ENCODE measurements at regions not wholly inside any gene's neighbourhood (a gene's known extent, or its start where the extent isn't known, plus 50 kb on each side); places are given as distances from the start of the nearest gene placed in this dataset.
A peak's percentile ranks its signal among the peaks of the same experiment; 100 is the strongest.

DNA sequence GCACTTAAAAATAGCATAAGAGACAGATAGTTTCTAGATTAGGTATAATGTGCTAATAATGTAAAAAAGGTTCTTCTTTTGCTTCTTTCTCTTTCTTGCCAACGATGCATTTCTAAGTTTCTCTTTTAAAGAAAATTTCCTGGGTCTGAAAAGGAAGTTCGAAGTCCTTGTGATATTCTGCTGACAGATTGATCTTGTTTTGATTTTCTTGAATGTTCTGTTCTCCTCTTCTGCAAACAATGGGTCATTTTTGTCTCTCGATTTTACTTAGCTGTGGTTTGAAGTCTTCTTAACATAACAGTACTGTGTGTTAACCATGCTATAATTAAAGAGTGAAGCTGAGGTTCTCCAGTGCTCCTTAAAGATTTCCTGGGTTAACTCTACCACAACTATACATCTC lies 61.1 kb upstream of the ACYP2 start:
- no peak for DNase-seq
- Histone ChIP-seq H3K9me3 (no peaks in the 10 kb centered on the region), H3K27ac (peak overlapping the region; percentile 6 to 41 (median 28)), H3K36me3 (peaks cover 0 to 4% (median 0%) of the 10 kb centered on the region in 4 donors), H3K27me3 (no peaks in the 10 kb centered on the region), H3K4me3 (no peak overlapping the region), H3K4me1 (peaks cover 0 to 13% (median 7%) of the 10 kb centered on the region in 4 donors)
- 40 to 56% methylated on average over 3 of the region's 3 CpGs for WGBS, 2 donors (ENCODE audit: low coverage in 1 of 2)
- intact Hi-C loops (cut with DNase I; ENCODE audit: low total_unique reads): no loop called here
- TF ChIP-seq, protein P1, sequence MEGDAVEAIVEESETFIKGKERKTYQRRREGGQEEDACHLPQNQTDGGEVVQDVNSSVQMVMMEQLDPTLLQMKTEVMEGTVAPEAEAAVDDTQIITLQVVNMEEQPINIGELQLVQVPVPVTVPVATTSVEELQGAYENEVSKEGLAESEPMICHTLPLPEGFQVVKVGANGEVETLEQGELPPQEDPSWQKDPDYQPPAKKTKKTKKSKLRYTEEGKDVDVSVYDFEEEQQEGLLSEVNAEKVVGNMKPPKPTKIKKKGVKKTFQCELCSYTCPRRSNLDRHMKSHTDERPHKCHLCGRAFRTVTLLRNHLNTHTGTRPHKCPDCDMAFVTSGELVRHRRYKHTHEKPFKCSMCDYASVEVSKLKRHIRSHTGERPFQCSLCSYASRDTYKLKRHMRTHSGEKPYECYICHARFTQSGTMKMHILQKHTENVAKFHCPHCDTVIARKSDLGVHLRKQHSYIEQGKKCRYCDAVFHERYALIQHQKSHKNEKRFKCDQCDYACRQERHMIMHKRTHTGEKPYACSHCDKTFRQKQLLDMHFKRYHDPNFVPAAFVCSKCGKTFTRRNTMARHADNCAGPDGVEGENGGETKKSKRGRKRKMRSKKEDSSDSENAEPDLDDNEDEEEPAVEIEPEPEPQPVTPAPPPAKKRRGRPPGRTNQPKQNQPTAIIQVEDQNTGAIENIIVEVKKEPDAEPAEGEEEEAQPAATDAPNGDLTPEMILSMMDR (IDR thresholded peaks at IDR 0.05): no peak
- TF ChIP-seq POLR2AphosphoS5 (IDR thresholded peaks at IDR 0.05) (no peak), POLR2A (IDR thresholded peaks at IDR 0.05) (no peak), EP300 (IDR thresholded peaks at IDR 0.05; ENCODE audit: low read depth) (no peak)
- in situ Hi-C loops (cut with MboI; ENCODE audit: low pct_ligation_motif_present in 1 of 4, low pct_unique_long_range_greater_than_20kb in 1 of 4, low sequenced_read_pairs in 3 of 4): no loop called here

- peak overlapping the region; percentile 6 to 41 (median 28) for H3K27ac ChIP-seq
- TF ChIP-seq POLR2AphosphoS5 (IDR thresholded peaks at IDR 0.05): no peak
- no peak for TF ChIP-seq EP300 (IDR thresholded peaks at IDR 0.05; ENCODE audit: low read depth)
- TF ChIP-seq, protein P1 (IDR thresholded peaks at IDR 0.05): no peak
- TF ChIP-seq POLR2A (IDR thresholded peaks at IDR 0.05): no peak
- WGBS, 2 donors (ENCODE audit: low coverage in 1 of 2): 36 to 37% methylated on average over 2 of the region's 2 CpGs
- in situ Hi-C loops (cut with MboI; ENCODE audit: low pct_ligation_motif_present in 1 of 4, low pct_unique_long_range_greater_than_20kb in 1 of 4, low sequenced_read_pairs in 3 of 4) (no loop called here), intact Hi-C loops (cut with DNase I; ENCODE audit: low total_unique reads) (no loop called here)
- H3K4me3 ChIP-seq: no peak overlapping the region
- no peaks in the 10 kb centered on the region for H3K9me3 ChIP-seq
- H3K36me3 ChIP-seq: peaks cover 0 to 4% (median 0%) of the 10 kb centered on the region in 4 donors
- H3K4me1 ChIP-seq: peaks cover 0 to 13% (median 7%) of the 10 kb centered on the region in 4 donors
- DNase-seq: no peak
- no peaks in the 10 kb centered on the region for H3K27me3 ChIP-seq
Observed at GRCh38 chr2:54053830-54054229, 61.6 kb upstream of the ACYP2 start.

DNA sequence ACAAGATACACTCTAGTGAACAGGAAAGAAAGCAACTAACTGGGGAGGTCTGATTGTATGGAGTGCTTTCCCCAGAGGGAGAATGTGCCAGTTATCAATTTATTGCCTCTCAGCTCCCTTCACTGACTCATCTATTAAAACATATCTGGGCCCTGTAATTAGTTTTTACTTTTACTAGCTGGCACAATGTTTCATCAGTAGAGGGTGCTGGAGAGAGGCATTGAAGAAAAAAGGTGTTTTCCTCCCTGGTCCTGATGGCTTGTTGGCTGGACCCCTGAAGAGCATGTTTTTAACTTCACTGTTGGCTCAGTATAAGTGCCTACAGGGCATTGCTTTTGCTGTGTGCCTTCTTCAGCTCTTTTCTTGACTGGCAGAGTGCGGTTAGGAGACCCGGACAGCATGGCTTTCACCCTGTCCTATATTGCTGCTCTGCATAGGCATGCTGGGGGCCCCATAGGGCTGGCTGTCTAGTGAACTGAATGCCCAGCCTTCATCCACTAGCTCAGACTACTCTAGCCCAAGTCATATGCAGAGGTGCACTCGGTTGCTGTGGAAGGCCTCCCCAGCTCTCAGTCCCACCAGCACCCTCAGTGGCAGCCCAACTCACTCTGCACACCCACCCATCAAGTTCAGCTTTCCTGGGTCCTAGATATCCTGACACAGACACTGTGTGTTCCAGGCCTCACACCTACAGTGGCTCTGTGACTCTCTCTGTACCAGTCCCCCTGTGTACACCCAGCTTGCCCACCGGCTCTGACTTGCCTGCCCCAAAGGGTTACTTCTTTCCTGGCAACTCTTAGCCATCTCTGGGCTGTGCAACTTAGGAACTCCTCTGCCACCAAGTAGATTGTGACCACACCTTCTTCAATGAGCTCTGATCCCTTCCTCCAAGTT lies 62.3 kb upstream of the ACYP2 start:
- peak overlapping the region in 3 of 4 donors; percentile 5 to 36 (median 20) for H3K27ac ChIP-seq
- no peak overlapping the region for H3K4me3 ChIP-seq
- in situ Hi-C loops (cut with MboI; ENCODE audit: low pct_ligation_motif_present in 1 of 4, low pct_unique_long_range_greater_than_20kb in 1 of 4, low sequenced_read_pairs in 3 of 4) (no loop called here), intact Hi-C loops (cut with DNase I; ENCODE audit: low total_unique reads) (no loop called here)
- WGBS, 2 donors (ENCODE audit: low coverage in 1 of 2): 96 to 100% methylated on average over 2 to 4 of the region's 4 CpGs
- TF ChIP-seq, protein P1 (IDR thresholded peaks at IDR 0.05): peak in 1 of 5 experiments; percentile 6
- TF ChIP-seq POLR2AphosphoS5 (IDR thresholded peaks at IDR 0.05): no peak
- TF ChIP-seq POLR2A (IDR thresholded peaks at IDR 0.05): no peak
- no peak for TF ChIP-seq EP300 (IDR thresholded peaks at IDR 0.05; ENCODE audit: low read depth)
- no peaks in the 10 kb centered on the region for H3K9me3 ChIP-seq
- H3K27me3 ChIP-seq: no peaks in the 10 kb centered on the region
- H3K36me3 ChIP-seq: peaks cover 0 to 4% (median 0%) of the 10 kb centered on the region in 4 donors
- DNase-seq: no peak
- peaks cover 0 to 13% (median 7%) of the 10 kb centered on the region in 4 donors for H3K4me1 ChIP-seq

DNA sequence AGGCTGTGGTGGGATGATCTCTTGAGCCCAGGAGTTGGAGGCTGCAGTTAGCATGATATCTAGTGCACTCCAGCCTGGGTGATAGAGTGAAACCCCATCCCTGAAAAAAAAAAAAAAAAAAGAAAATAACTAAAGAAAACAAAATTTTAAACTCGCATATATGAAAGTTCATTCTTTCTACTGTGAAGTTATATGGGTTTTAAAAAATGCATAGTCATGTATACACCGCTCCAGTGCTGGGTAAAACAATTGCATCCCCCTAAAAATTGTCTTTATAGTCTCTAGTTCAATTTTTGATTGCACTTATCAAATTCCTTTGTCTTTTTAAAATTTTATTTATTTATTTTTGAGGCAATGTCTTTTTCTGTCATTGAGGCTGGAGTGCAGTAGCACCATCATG lies 65.0 kb upstream of the ACYP2 start:
- H3K4me3 ChIP-seq: no peak overlapping the region
- DNase-seq: no peak
- no peaks in the 10 kb centered on the region for H3K27me3 ChIP-seq
- 92 to 95% methylated on average over 2 of the region's 2 CpGs for WGBS, 2 donors (ENCODE audit: low coverage in 1 of 2)
- H3K27ac ChIP-seq: no peak overlapping the region
- in situ Hi-C loops (cut with MboI; ENCODE audit: low pct_ligation_motif_present in 1 of 4, low pct_unique_long_range_greater_than_20kb in 1 of 4, low sequenced_read_pairs in 3 of 4) (no loop called here), intact Hi-C loops (cut with DNase I; ENCODE audit: low total_unique reads) (no loop called here)
- H3K9me3 ChIP-seq: no peaks in the 10 kb centered on the region
- no peak for TF ChIP-seq POLR2A (IDR thresholded peaks at IDR 0.05)
- no peak for TF ChIP-seq EP300 (IDR thresholded peaks at IDR 0.05; ENCODE audit: low read depth)
- TF ChIP-seq POLR2AphosphoS5 (IDR thresholded peaks at IDR 0.05): no peak
- TF ChIP-seq, protein P1 (IDR thresholded peaks at IDR 0.05): no peak
- H3K36me3 ChIP-seq: peaks cover 0 to 4% (median 0%) of the 10 kb centered on the region in 4 donors
- peaks cover 0 to 13% (median 7%) of the 10 kb centered on the region in 4 donors for H3K4me1 ChIP-seq

All from transverse colon (tissue), 4 donors.